WTC11 (cell line): ENCODE measurements at regions not wholly inside any gene's neighbourhood (a gene's known extent, or its start where the extent isn't known, plus 50 kb on each side); places are given as distances from the start of the nearest gene placed in this dataset.

Source experiments
- ATAC-seq: fragments of 200-7000 bp; cut with Tn5 transposase; 2 replicates; pipeline ENCODE4 v1.10.0; 2021; ENCODE audit warnings: mild to moderate bottlenecking, moderate library complexity
- CTCF ChIA-PET: fragments of 300-600 bp; sonication (Branson Sonifier 250); formaldehyde crosslinking; loops from one replicate; lab custom pipeline; 2021; ENCODE audit warnings: antibody characterized with exemption; lab: Charles Lee
- POLR2A ChIA-PET: fragments of 350-600 bp; sonication (Branson Sonifier 250); formaldehyde crosslinking; loops from one replicate; lab custom pipeline; 2021; ENCODE audit warnings: antibody characterized with exemption; lab: Charles Lee
- DNase-seq: peaks from one replicate; pipeline ENCODE4 v3.0.0; 2021; ENCODE audit warnings: low spot score
- H3K27ac Mint-ChIP-seq: 2 replicates; pipeline ENCODE4 v1.8.0; 2021; ENCODE audit warnings: mixed read lengths
- H3K27me3 Mint-ChIP-seq: 2 replicates; pipeline ENCODE4 v1.8.0; 2021; ENCODE audit warnings: low read depth, mild to moderate bottlenecking, moderate library complexity, mixed read lengths
- H3K36me3 Mint-ChIP-seq: 2 replicates; pipeline ENCODE4 v1.8.0; 2021; ENCODE audit warnings: mixed read lengths
- H3K4me1 Mint-ChIP-seq: 2 replicates; pipeline ENCODE4 v1.8.0; 2022; ENCODE audit warnings: mixed read lengths
- H3K4me3 Mint-ChIP-seq: 2 replicates; pipeline ENCODE4 v1.8.0; 2021; ENCODE audit warnings: mild to moderate bottlenecking, moderate library complexity, mixed read lengths
- H3K9me3 Mint-ChIP-seq: 2 replicates; pipeline ENCODE4 v1.8.0; 2021; ENCODE audit warnings: mixed read lengths
- AFF4 ChIP-seq: sonication (generic); formaldehyde crosslinking; IDR thresholded peaks from 2 replicates; pipeline ENCODE4 v1.8.1; 2023; ENCODE audit warnings: mild to moderate bottlenecking, missing genetic modification reagents, borderline replicate concordance
- ATF1 ChIP-seq: sonication (generic); formaldehyde crosslinking; IDR thresholded peaks from 2 replicates; pipeline ENCODE4 v1.8.1; 2023; ENCODE audit warnings: mild to moderate bottlenecking, moderate library complexity, missing genetic modification reagents
- ATF3 ChIP-seq: sonication (generic); formaldehyde crosslinking; conservative IDR thresholded peaks from 2 replicates; pipeline ENCODE4 v1.8.1; 2022; ENCODE audit warnings: mild to moderate bottlenecking, missing genetic modification reagents
- CREB1 ChIP-seq: sonication (generic); formaldehyde crosslinking; IDR thresholded peaks from 2 replicates; pipeline ENCODE4 v1.8.0; 2023; ENCODE audit warnings: mild to moderate bottlenecking, missing genetic modification reagents
- E2F4 ChIP-seq: sonication (generic); formaldehyde crosslinking; IDR thresholded peaks from 2 replicates; pipeline ENCODE4 v1.8.1; 2022; ENCODE audit warnings: low read depth, mild to moderate bottlenecking, moderate library complexity, missing genetic modification reagents, borderline replicate concordance
- ELF4 ChIP-seq: sonication (generic); formaldehyde crosslinking; IDR thresholded peaks from 2 replicates; pipeline ENCODE4 v1.8.1; 2022; ENCODE audit warnings: low read depth, mild to moderate bottlenecking, moderate library complexity, missing genetic modification reagents
- ERG ChIP-seq: fragments of 250-450 bp; sonication (Bioruptor Pico); IDR thresholded peaks from 2 replicates; pipeline ENCODE4 v1.8.0; 2021; ENCODE audit warnings: mild to moderate bottlenecking
- ESRRA ChIP-seq: sonication (generic); formaldehyde crosslinking; IDR thresholded peaks from 2 replicates; pipeline ENCODE4 v1.8.1; 2022; ENCODE audit warnings: mild to moderate bottlenecking, missing genetic modification reagents, borderline replicate concordance
- FOXP4 ChIP-seq: sonication (generic); formaldehyde crosslinking; IDR thresholded peaks from 2 replicates; pipeline ENCODE4 v1.8.0; 2022; ENCODE audit warnings: mild to moderate bottlenecking, missing genetic modification reagents
- GABPB1 ChIP-seq: sonication (generic); formaldehyde crosslinking; IDR thresholded peaks from 2 replicates; pipeline ENCODE4 v1.8.1; 2023; ENCODE audit warnings: mild to moderate bottlenecking, missing genetic modification reagents
- GRHL2 ChIP-seq: fragments of 250-450 bp; sonication (Bioruptor Pico); IDR thresholded peaks from 2 replicates; pipeline ENCODE4 v1.8.0; 2022; ENCODE audit warnings: mild to moderate bottlenecking, moderate library complexity; ENCODE audit not compliant: insufficient replicate concordance, severe bottlenecking
- IRF1 ChIP-seq: sonication (generic); formaldehyde crosslinking; IDR thresholded peaks from 2 replicates; pipeline ENCODE4 v1.8.0; 2023; ENCODE audit warnings: missing genetic modification reagents
- IRF2 ChIP-seq: sonication (generic); formaldehyde crosslinking; IDR thresholded peaks from 2 replicates; pipeline ENCODE4 v1.8.0; 2022; ENCODE audit warnings: low read depth, missing genetic modification reagents, borderline replicate concordance
- JUN ChIP-seq: sonication (generic); formaldehyde crosslinking; IDR thresholded peaks from 2 replicates; pipeline ENCODE4 v1.8.0; 2023; ENCODE audit warnings: mild to moderate bottlenecking, missing genetic modification reagents
- KAT7 ChIP-seq: sonication (generic); formaldehyde crosslinking; IDR thresholded peaks from 2 replicates; pipeline ENCODE4 v1.8.1; 2023; ENCODE audit warnings: missing genetic modification reagents, mild to moderate bottlenecking, borderline replicate concordance
- NFATC4 ChIP-seq: fragments of 250-450 bp; sonication (Bioruptor Pico); IDR thresholded peaks from 2 replicates; pipeline ENCODE4 v1.9.0; 2021; ENCODE audit warnings: mild to moderate bottlenecking
- NR2C2 ChIP-seq: sonication (generic); formaldehyde crosslinking; IDR thresholded peaks from 2 replicates; pipeline ENCODE4 v1.8.0; 2022; ENCODE audit warnings: mild to moderate bottlenecking, missing genetic modification reagents
- OVOL2 ChIP-seq: fragments of 250-450 bp; sonication (Bioruptor Pico); IDR thresholded peaks from 2 replicates; pipeline ENCODE4 v1.9.0; 2021; ENCODE audit warnings: mild to moderate bottlenecking, borderline replicate concordance
- SMAD3 ChIP-seq: sonication (generic); formaldehyde crosslinking; IDR thresholded peaks from 2 replicates; pipeline ENCODE4 v1.8.0; 2022; ENCODE audit warnings: missing genetic modification reagents, mild to moderate bottlenecking, borderline replicate concordance
- SP1 ChIP-seq: sonication (generic); formaldehyde crosslinking; conservative IDR thresholded peaks from 2 replicates; pipeline ENCODE4 v1.8.1; 2022; ENCODE audit warnings: missing genetic modification reagents
- ZNF281 ChIP-seq: sonication (generic); formaldehyde crosslinking; IDR thresholded peaks from 2 replicates; pipeline ENCODE4 v1.8.0; 2023; ENCODE audit warnings: mild to moderate bottlenecking, missing genetic modification reagents
- ZNF671 ChIP-seq: fragments of 250-450 bp; sonication (Bioruptor Pico); IDR thresholded peaks from 2 replicates; pipeline ENCODE4 v1.8.0; 2021; ENCODE audit warnings: mild to moderate bottlenecking
- ZSCAN18 ChIP-seq: fragments of 250-450 bp; sonication (Bioruptor Pico); IDR thresholded peaks from 2 replicates; pipeline ENCODE4 v2.1.2; 2022; ENCODE audit warnings: mild to moderate bottlenecking, moderate library complexity

- TF ChIP-seq AFF4 (CRISPR knock-in tag) (no peak), CREB1 (no peak), ELF4 (CRISPR knock-in tag) (no peak), GRHL2 (CRISPR knock-in tag) (no peak), SMAD3 (CRISPR knock-in tag) (no peak), ATF1 (CRISPR knock-in tag) (no peak), ESRRA (no peak), ATF3 (CRISPR knock-in tag) (no peak), FOXP4 (CRISPR knock-in tag) (no peak), JUN (CRISPR knock-in tag) (no peak)
These were observed 211.0 kb downstream of the PMAIP1 start (continued) for GRCh38 chr18:60110836-60111235.

- ATAC-seq (no peak), DNase-seq (no peak)
- H3K4me1 Mint-ChIP-seq, result peaks cover 3% of the 10 kb centered on the region; the same call in 1 of the 2 replicates
- H3K36me3 Mint-ChIP-seq, result no peaks in the 10 kb centered on the region
- ChIA-PET CTCF (no interaction called here), POLR2A (no interaction called here)
- no peak overlapping the region for H3K27ac Mint-ChIP-seq
- no peaks in the 10 kb centered on the region for H3K27me3 Mint-ChIP-seq
- no peak overlapping the region for H3K4me3 Mint-ChIP-seq
- no peaks in the 10 kb centered on the region for H3K9me3 Mint-ChIP-seq
- TF ChIP-seq ERG (CRISPR knock-in tag) (no peak), IRF2 (CRISPR knock-in tag) (no peak), E2F4 (no peak), ZNF281 (CRISPR knock-in tag) (no peak), NFATC4 (CRISPR knock-in tag) (no peak), GRHL2 (CRISPR knock-in tag) (no peak), OVOL2 (CRISPR knock-in tag) (no peak), IRF1 (CRISPR knock-in tag) (no peak), NR2C2 (no peak), GABPB1 (no peak), KAT7 (CRISPR knock-in tag) (no peak), ZSCAN18 (CRISPR knock-in tag) (no peak), ZNF671 (CRISPR knock-in tag) (no peak), SP1 (CRISPR knock-in tag) (no peak)
These were observed 201.0 kb downstream of the PMAIP1 start for GRCh38 chr18:60100778-60101177.
